HG03175 (cell line): ENCODE measurements at regions not wholly inside any gene's neighbourhood (a gene's known extent, or its start where the extent isn't known, plus 50 kb on each side); places are given as distances from the start of the nearest gene placed in this dataset.

Experiments
- ATAC-seq: cut with Tn5 transposase; IDR thresholded peaks from one replicate; pipeline ENCODE4 v1.9.1; 2021; ENCODE audit warnings: mild to moderate bottlenecking, moderate library complexity; ENCODE audit not compliant: unreplicated experiment

- ATAC-seq, result no peak
Observed at GRCh38 chr14:73800970-73801515, 50.6 kb upstream of the PTGR2 start.

GRCh38 chr14:73797543-73798265, 53.9 kb upstream of the PTGR2 start:
- no peak for ATAC-seq

GRCh38 chr14:73796893-73797542, 54.6 kb upstream of the PTGR2 start:
- ATAC-seq, result no peak

- ATAC-seq, result no peak
Observed at GRCh38 chr14:73796415-73796814, 55.2 kb upstream of the PTGR2 start.

- ATAC-seq, result no peak
Observed at GRCh38 chr14:73795974-73796373, 55.7 kb upstream of the PTGR2 start.

- no peak for ATAC-seq
Observed at GRCh38 chr14:73795466-73795865, 56.2 kb upstream of the PTGR2 start.

- ATAC-seq, result no peak
Observed at GRCh38 chr14:73794146-73794545, 57.5 kb upstream of the PTGR2 start.

- ATAC-seq, result no peak
Observed at GRCh38 chr14:73792481-73792880, 59.1 kb upstream of the PTGR2 start.

- no peak for ATAC-seq
Observed at GRCh38 chr14:73789989-73790581, 61.5 kb upstream of the PTGR2 start.

GRCh38 chr14:73788701-73789551, 62.7 kb upstream of the PTGR2 start:
- no peak for ATAC-seq

- no peak for ATAC-seq
Observed at GRCh38 chr14:73788317-73788598, 63.4 kb upstream of the PTGR2 start.

GRCh38 chr14:73787486-73788316, 63.9 kb upstream of the PTGR2 start:
- no peak for ATAC-seq

- peak; percentile 39 for ATAC-seq
Observed at GRCh38 chr14:73786636-73787485, 64.8 kb upstream of the PTGR2 start.

GRCh38 chr14:73785834-73786635, 65.6 kb upstream of the PTGR2 start:
- peak; percentile 52 for ATAC-seq

GRCh38 chr14:73785336-73785833, 66.2 kb upstream of the PTGR2 start:
- no peak for ATAC-seq

GRCh38 chr14:73784988-73785313, 66.7 kb upstream of the PTGR2 start:
- ATAC-seq, result no peak

- ATAC-seq, result no peak
Observed at GRCh38 chr14:73784181-73784987, 67.2 kb upstream of the PTGR2 start.
